Esophagus muscularis mucosa (tissue), 3 donors: ENCODE measurements at regions not wholly inside any gene's neighbourhood (a gene's known extent, or its start where the extent isn't known, plus 50 kb on each side); places are given as distances from the start of the nearest gene placed in this dataset.

Experiments
- CTCF ChIP-seq, 3 experiments: fragments of 200-600 bp in 2 of 3; fragments of 450-650 bp in 1 of 3; sonication (generic) in 2 of 3; IDR thresholded peaks; one replicate each; pipeline ENCODE4 v1.5.1; 2017 to 2019; ENCODE audit warnings: antibody characterized with exemption in 3 of 3, mild to moderate bottlenecking in 2 of 3, moderate library complexity in 1 of 3
- POLR2AphosphoS5 ChIP-seq, 2 donors: sonication (generic); formaldehyde crosslinking; IDR thresholded peaks; one replicate each; pipeline ENCODE4 v1.6.1; 2017; ENCODE audit warnings: antibody characterized with exemption in 2 of 2

DNA sequence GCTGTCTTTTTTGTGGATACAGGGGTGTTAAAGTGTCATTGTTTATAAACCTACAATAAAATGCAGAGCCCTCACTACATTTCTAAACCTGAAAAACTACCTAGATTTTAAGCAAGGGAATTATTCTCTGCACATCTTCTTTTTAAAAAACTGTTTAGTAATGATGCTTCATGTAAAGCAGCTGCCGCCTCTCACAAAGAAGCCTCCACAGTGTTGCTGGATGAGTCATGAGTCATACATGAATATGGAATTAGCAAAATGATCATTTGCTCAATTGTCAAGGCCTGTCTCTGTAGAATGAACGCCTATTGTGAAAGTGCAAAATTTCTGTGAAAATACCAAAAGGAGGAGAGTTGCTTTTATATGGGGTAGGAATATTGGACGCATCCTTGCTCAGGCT lies 259.5 kb upstream of the CHRM3 start:
- TF ChIP-seq CTCF (IDR thresholded peaks at IDR 0.05) = no peak
- no peak for TF ChIP-seq POLR2AphosphoS5 (IDR thresholded peaks at IDR 0.05)
